WERI-Rb-1 (cell line): ENCODE measurements at regions not wholly inside any gene's neighbourhood (a gene's known extent, or its start where the extent isn't known, plus 50 kb on each side); places are given as distances from the start of the nearest gene placed in this dataset.

ENCODE experiments used
- DNase-seq: peaks from one replicate; pipeline ENCODE4 v3.0.0-alpha.2; 2020
- H3K27ac ChIP-seq: fragments of 250-450 bp; sonication (Bioruptor Pico); 2 replicates; pipeline ENCODE4 v1.5.1; 2020; ENCODE audit warnings: mild to moderate bottlenecking, moderate library complexity
- H3K27me3 ChIP-seq: fragments of 250-450 bp; sonication (Bioruptor Pico); 2 replicates; pipeline ENCODE4 v1.5.1; 2021; ENCODE audit warnings: mild to moderate bottlenecking, low read depth, moderate library complexity; ENCODE audit not compliant: insufficient read depth, severe bottlenecking
- H3K36me3 ChIP-seq: fragments of 250-450 bp; sonication (Bioruptor Pico); 2 replicates; pipeline ENCODE4 v1.5.1; 2020; ENCODE audit warnings: mild to moderate bottlenecking, moderate library complexity
- H3K4me3 ChIP-seq: 2 replicates; pipeline ENCODE4 v1.5.1; 2011; ENCODE audit warnings: low read depth, mild to moderate bottlenecking, control low read depth, low read length
- H3K9me3 ChIP-seq: fragments of 250-450 bp; sonication (Bioruptor Pico); 2 replicates; pipeline ENCODE4 v1.5.1; 2021; ENCODE audit warnings: mild to moderate bottlenecking, moderate library complexity; ENCODE audit not compliant: severe bottlenecking
- TF ChIP-seq, protein P1 (sequence below): IDR thresholded peaks from 2 replicates; pipeline ENCODE4 v1.5.1; 2011; ENCODE audit warnings: low read depth, mild to moderate bottlenecking, control low read depth, inconsistent platforms, low read length

- Histone ChIP-seq H3K27me3 (peaks cover 4% of the 10 kb centered on the region), H3K9me3 (no peaks in the 10 kb centered on the region), H3K4me3 (no peak overlapping the region), H3K36me3 (no peaks in the 10 kb centered on the region), H3K27ac (no peak overlapping the region)
- TF ChIP-seq, protein P1, sequence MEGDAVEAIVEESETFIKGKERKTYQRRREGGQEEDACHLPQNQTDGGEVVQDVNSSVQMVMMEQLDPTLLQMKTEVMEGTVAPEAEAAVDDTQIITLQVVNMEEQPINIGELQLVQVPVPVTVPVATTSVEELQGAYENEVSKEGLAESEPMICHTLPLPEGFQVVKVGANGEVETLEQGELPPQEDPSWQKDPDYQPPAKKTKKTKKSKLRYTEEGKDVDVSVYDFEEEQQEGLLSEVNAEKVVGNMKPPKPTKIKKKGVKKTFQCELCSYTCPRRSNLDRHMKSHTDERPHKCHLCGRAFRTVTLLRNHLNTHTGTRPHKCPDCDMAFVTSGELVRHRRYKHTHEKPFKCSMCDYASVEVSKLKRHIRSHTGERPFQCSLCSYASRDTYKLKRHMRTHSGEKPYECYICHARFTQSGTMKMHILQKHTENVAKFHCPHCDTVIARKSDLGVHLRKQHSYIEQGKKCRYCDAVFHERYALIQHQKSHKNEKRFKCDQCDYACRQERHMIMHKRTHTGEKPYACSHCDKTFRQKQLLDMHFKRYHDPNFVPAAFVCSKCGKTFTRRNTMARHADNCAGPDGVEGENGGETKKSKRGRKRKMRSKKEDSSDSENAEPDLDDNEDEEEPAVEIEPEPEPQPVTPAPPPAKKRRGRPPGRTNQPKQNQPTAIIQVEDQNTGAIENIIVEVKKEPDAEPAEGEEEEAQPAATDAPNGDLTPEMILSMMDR, result no peak
- no peak for DNase-seq
These were observed 136.5 kb downstream of the NEUROD6 start for GRCh38 chr7:31204071-31204470.

DNA sequence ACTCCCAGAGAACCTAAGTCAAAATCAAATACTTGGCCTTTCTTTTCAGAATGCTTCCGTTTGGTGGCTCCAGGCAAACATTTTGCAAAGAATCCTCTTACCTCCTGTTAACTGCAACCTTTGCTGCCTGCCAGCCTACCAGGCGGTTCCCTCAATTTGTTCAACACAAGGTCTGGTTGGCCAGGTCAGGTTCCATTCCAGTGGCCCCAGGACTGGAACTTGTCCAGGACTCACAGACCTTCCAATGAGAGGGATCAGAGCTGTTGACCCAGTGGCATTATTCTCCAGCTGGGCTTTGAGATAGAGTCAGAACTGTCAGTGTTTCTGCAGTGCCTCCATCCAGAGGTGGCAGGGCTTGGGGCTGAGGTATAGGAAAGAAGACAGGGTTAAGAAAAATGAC lies 137.0 kb downstream of the NEUROD6 start:
- no peaks in the 10 kb centered on the region for H3K36me3 ChIP-seq
- TF ChIP-seq, protein P1, result no peak
- no peak overlapping the region for H3K27ac ChIP-seq
- H3K9me3 ChIP-seq, result no peaks in the 10 kb centered on the region
- H3K27me3 ChIP-seq, result peaks cover 4% of the 10 kb centered on the region
- H3K4me3 ChIP-seq, result no peak overlapping the region
- DNase-seq, result no peak

DNA sequence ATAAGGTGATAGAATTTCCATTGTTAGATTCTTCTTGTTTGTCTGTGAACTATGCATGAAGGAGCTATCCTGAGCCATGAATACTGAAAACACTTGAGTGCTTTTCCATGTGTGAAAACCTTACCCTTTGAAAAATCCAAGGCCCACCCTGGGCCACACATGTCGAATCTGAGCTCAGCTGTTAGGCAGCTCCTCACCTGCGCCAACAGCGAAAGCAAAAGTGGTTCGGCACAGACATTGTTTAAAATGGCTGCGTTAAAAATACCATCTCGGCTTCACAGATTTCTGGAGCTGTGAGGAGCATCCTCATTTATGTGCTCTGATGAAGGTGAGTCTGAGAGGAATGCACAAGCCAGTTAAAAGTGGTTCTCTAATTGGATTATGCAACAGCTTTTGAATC lies 137.7 kb downstream of the NEUROD6 start:
- no peaks in the 10 kb centered on the region for H3K36me3 ChIP-seq
- no peak for DNase-seq
- H3K27me3 ChIP-seq, result peaks cover 4% of the 10 kb centered on the region
- no peak overlapping the region for H3K4me3 ChIP-seq
- TF ChIP-seq, protein P1, result no peak
- peaks cover 5% of the 10 kb centered on the region for H3K9me3 ChIP-seq
- H3K27ac ChIP-seq, result no peak overlapping the region

DNA sequence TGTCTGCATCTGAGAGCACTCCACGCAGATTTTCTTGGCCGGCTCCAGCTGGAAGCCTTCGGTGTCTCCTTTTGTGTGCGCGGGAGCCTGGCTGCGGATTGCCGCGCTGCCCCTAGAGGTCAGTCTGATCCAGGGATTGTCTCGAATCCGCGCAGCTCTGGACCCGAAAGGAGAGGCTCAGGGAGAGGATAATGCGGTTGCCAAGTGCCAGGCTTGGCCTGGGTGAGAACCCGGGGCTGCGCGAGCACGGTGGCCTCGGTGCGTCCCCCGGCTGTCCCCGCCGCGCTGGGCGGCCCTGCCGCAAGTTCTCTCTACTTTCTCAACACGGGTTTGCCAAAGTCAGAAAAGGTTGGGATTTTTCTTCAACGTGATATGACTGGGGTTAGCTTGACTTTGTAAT lies 140.9 kb downstream of the ADCYAP1R1 start:
- Histone ChIP-seq H3K27me3 (peaks cover 3% of the 10 kb centered on the region), H3K4me3 (no peak overlapping the region), H3K36me3 (no peaks in the 10 kb centered on the region), H3K27ac (no peak overlapping the region), H3K9me3 (peaks cover 6% of the 10 kb centered on the region)
- TF ChIP-seq, protein P1, result peak; percentile 89
- peak; percentile 85 for DNase-seq

DNA sequence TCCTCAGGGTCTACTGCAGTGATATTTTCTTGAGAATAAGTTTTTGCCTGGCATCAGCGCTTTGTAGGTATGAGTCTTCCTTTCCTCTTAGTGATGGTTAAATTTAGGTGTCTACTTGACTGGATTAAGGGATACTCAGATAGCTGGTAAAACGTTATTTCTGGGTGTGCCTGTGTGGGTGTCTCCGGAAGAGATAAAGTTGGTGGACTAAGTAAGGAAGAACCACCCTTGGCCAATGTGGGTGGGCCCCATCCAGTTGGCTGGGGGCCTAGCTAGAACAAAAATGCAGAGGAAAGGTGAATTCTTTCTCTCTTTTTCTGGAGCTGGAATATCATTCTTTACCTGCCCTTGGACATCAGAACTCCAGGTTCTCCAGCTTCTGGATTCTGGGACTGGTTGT lies 138.8 kb downstream of the ADCYAP1R1 start:
- TF ChIP-seq, protein P1, result no peak
- Histone ChIP-seq H3K4me3 (no peak overlapping the region), H3K9me3 (no peaks in the 10 kb centered on the region), H3K36me3 (no peaks in the 10 kb centered on the region), H3K27ac (no peak overlapping the region), H3K27me3 (peaks cover 3% of the 10 kb centered on the region)
- DNase-seq, result no peak

DNA sequence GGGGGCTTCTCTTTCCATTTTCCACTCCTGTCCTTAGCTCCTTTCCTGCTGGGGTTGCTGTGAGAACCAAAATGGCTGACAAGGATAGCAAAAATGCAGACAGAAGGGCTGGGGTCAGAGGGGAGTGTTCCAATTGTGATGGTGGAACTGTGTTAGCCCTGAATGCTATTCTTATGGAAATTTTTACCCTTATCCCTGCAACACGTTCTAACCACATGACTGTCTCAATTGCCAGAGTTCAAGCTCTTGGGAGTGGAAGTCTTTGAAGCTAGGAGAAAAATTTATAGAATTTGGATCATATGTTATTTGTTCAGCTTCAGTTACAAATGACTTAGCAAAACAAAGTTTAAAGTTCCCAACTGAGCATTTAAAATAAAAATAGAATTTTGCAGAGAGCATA lies 134.1 kb downstream of the ADCYAP1R1 start:
- no peak for DNase-seq
- Histone ChIP-seq H3K9me3 (peaks cover 2% of the 10 kb centered on the region), H3K36me3 (no peaks in the 10 kb centered on the region), H3K27me3 (no peaks in the 10 kb centered on the region), H3K4me3 (no peak overlapping the region), H3K27ac (no peak overlapping the region)
- TF ChIP-seq, protein P1, result no peak
